Liver (tissue), 7 donors: ENCODE measurements at regions not wholly inside any gene's neighbourhood (a gene's known extent, or its start where the extent isn't known, plus 50 kb on each side); places are given as distances from the start of the nearest gene placed in this dataset.
"Not testable (repeated sequence)": the region's sequence is repeated elsewhere in the genome, so short reads cannot be mapped to it uniquely, and the experiment has no call there.

ENCODE experiments used
- DNase-seq: peaks from one replicate; pipeline ENCODE4 v3.0.0-alpha.2; 2017; ENCODE audit warnings: low spot score
- H3K27ac ChIP-seq, 2 donors: one replicate each; pipeline ENCODE4 v1.7.0; 2013; ENCODE audit warnings: inconsistent platforms in 2 of 2, low read length in 2 of 2, control low read depth in 1 of 2, low read depth in 1 of 2, mild to moderate bottlenecking in 1 of 2
- H3K27me3 ChIP-seq, 4 donors: one replicate each; pipeline versions ENCODE4 v1.6.1 to v1.7.0; 2013; ENCODE audit warnings: low read length in 3 of 4, inconsistent platforms in 1 of 4, mild to moderate bottlenecking in 1 of 4, moderate library complexity in 1 of 4; ENCODE audit not compliant: control insufficient read depth in 4 of 4, insufficient read depth in 4 of 4
- H3K36me3 ChIP-seq, 4 donors: one replicate each; pipeline versions ENCODE4 v1.6.1 to v1.7.0; 2013; ENCODE audit warnings: low read length in 3 of 4, mild to moderate bottlenecking in 3 of 4, low read depth in 1 of 4, moderate library complexity in 1 of 4; ENCODE audit not compliant: control insufficient read depth in 4 of 4, insufficient read depth in 3 of 4
- H3K4me1 ChIP-seq, 4 donors: one replicate each; pipeline versions ENCODE4 v1.6.1 to v1.7.0; 2013; ENCODE audit warnings: low read length in 3 of 4, mild to moderate bottlenecking in 3 of 4, moderate library complexity in 1 of 4; ENCODE audit not compliant: control insufficient read depth in 4 of 4, insufficient read depth in 4 of 4
- H3K4me3 ChIP-seq, 3 donors: one replicate each; pipeline versions ENCODE4 v1.6.1 to v1.7.0; 2013; ENCODE audit warnings: low read length in 3 of 3, control low read depth in 1 of 3, low read depth in 1 of 3, mild to moderate bottlenecking in 1 of 3
- H3K9ac ChIP-seq, 2 donors: one replicate each; pipeline ENCODE4 v1.7.0; 2013; ENCODE audit warnings: low read length in 2 of 2, mild to moderate bottlenecking in 2 of 2, moderate library complexity in 2 of 2, control low read depth in 1 of 2, low read depth in 1 of 2
- H3K9me3 ChIP-seq, 4 donors: one replicate each; pipeline versions ENCODE4 v1.6.1 to v1.7.0; 2013; ENCODE audit warnings: low read length in 3 of 4; ENCODE audit not compliant: control insufficient read depth in 4 of 4
- ATF3 ChIP-seq: IDR thresholded peaks from 2 replicates; pipeline ENCODE4 v1.6.1; 2016; ENCODE audit warnings: antibody characterized with exemption
- FOXA1 ChIP-seq: IDR thresholded peaks from 2 replicates; pipeline ENCODE4 v1.6.1; 2016; ENCODE audit warnings: antibody characterized with exemption
- FOXA2 ChIP-seq: IDR thresholded peaks from 2 replicates; pipeline ENCODE4 v1.6.1; 2016; ENCODE audit warnings: antibody characterized with exemption
- GABPA ChIP-seq, 2 donors: IDR thresholded peaks in 1 of 2; conservative IDR thresholded peaks in 1 of 2; 2 replicates each; pipeline ENCODE4 v1.6.1; 2016; ENCODE audit warnings: antibody characterized with exemption in 2 of 2, mild to moderate bottlenecking in 1 of 2, moderate library complexity in 1 of 2
- HNF4A ChIP-seq, 2 donors: conservative IDR thresholded peaks; 2 replicates each; pipeline ENCODE4 v1.6.1; 2016; ENCODE audit warnings: antibody characterized with exemption in 2 of 2, mild to moderate bottlenecking in 2 of 2
- HNF4G ChIP-seq: IDR thresholded peaks from 2 replicates; pipeline ENCODE4 v1.6.1; 2016; ENCODE audit warnings: antibody characterized with exemption
- JUND ChIP-seq, 2 donors: IDR thresholded peaks; 2 replicates each; pipeline ENCODE4 v1.6.1; 2016; ENCODE audit warnings: antibody characterized with exemption in 2 of 2
- MAX ChIP-seq: IDR thresholded peaks from 2 replicates; pipeline ENCODE4 v1.6.1; 2016; ENCODE audit warnings: antibody characterized with exemption
- NR2F2 ChIP-seq: IDR thresholded peaks from 2 replicates; pipeline ENCODE4 v1.6.1; 2016; ENCODE audit warnings: antibody characterized with exemption
- REST ChIP-seq: IDR thresholded peaks from 2 replicates; pipeline ENCODE4 v1.6.1; 2016; ENCODE audit warnings: antibody characterized with exemption, mild to moderate bottlenecking
- RXRA ChIP-seq, 2 donors: IDR thresholded peaks; 2 replicates each; pipeline ENCODE4 v1.6.1; 2017 to 2018; ENCODE audit warnings: antibody characterized with exemption in 2 of 2, mild to moderate bottlenecking in 1 of 2
- YY1 ChIP-seq: IDR thresholded peaks from 2 replicates; pipeline ENCODE4 v1.6.1; 2016; ENCODE audit warnings: antibody characterized with exemption, mild to moderate bottlenecking
- ZBTB33 ChIP-seq: IDR thresholded peaks from 2 replicates; pipeline ENCODE4 v1.6.1; 2016; ENCODE audit warnings: antibody characterized with exemption
- WGBS: extraction: QIAGEN DNeasy Blood & Tissue Kit; methylation state at CpG from one replicate; pipeline ENCODE4 v1.1.7; 2013; 5-methylcytosine and 5-hydroxymethylcytosine counted together
- donor health status: healthy.
- donor health status: healthy.
- donor health status: healthy.
- donor health status: healthy.

GRCh38 chr10:56095506-56096225, 265.4 kb downstream of the ZWINT start:
- no peaks in the 10 kb centered on the region for H3K36me3 ChIP-seq
- no peak for DNase-seq
- no peak overlapping the region for H3K4me3 ChIP-seq
- WGBS = 64% methylated on average over 16 of the region's 16 CpGs
- H3K27ac ChIP-seq = no peak overlapping the region
- H3K27me3 ChIP-seq = no peaks in the 10 kb centered on the region
- H3K9ac ChIP-seq = no peak overlapping the region
- no peaks in the 10 kb centered on the region for H3K9me3 ChIP-seq
- TF ChIP-seq REST (no peak), YY1 (no peak)
- peaks cover 0 to 3% (median 0%) of the 10 kb centered on the region in 4 donors for H3K4me1 ChIP-seq

GRCh38 chr10:56093645-56094044, 267.4 kb downstream of the ZWINT start:
- not testable (repeated sequence) for H3K9ac ChIP-seq, H3K27ac ChIP-seq, H3K4me3 ChIP-seq, H3K36me3 ChIP-seq, H3K9me3 ChIP-seq, DNase-seq, H3K27me3 ChIP-seq, H3K4me1 ChIP-seq
- TF ChIP-seq JUND (IDR thresholded peaks at IDR 0.05) (peak in 1 of 2 donors; percentile 65), ZBTB33 (peak; percentile 26), HNF4A (conservative IDR thresholded peaks at IDR 0.05) (peak; percentile 62 to 81), FOXA2 (peak; percentile 60), FOXA1 (peak; percentile 23), RXRA (IDR thresholded peaks at IDR 0.05) (peak; percentile 7 to 75), MAX (peak; percentile 38), YY1 (peak; percentile 38)

GRCh38 chr10:56091872-56092271, 269.2 kb downstream of the ZWINT start:
- peaks cover 0 to 3% (median 0%) of the 10 kb centered on the region in 4 donors for H3K4me1 ChIP-seq
- TF ChIP-seq ATF3 (no peak), FOXA2 (no peak), GABPA (IDR thresholded peaks at IDR 0.05 in 1 of 2, conservative IDR thresholded peaks at IDR 0.05 in 1 of 2) (no peak), NR2F2 (no peak), ZBTB33 (no peak), HNF4A (conservative IDR thresholded peaks at IDR 0.05) (no peak), HNF4G (no peak), RXRA (IDR thresholded peaks at IDR 0.05) (no peak)
- no peak overlapping the region for H3K27ac ChIP-seq
- no peak overlapping the region for H3K4me3 ChIP-seq
- no peak for DNase-seq
- H3K27me3 ChIP-seq = no peaks in the 10 kb centered on the region
- H3K36me3 ChIP-seq = no peaks in the 10 kb centered on the region
- H3K9me3 ChIP-seq = no peaks in the 10 kb centered on the region
- H3K9ac ChIP-seq = no peak overlapping the region
